Hepatocyte (in vitro differentiated cells): ENCODE measurements at regions not wholly inside any gene's neighbourhood (a gene's known extent, or its start where the extent isn't known, plus 50 kb on each side); places are given as distances from the start of the nearest gene placed in this dataset.
"Not testable (repeated sequence)": the region's sequence is repeated elsewhere in the genome, so short reads cannot be mapped to it uniquely, and the experiment has no call there.

Source experiments
- DNase-seq: peaks from one replicate; pipeline ENCODE4 v3.0.0-alpha.2; 2016; ENCODE audit warnings: low spot score
- H2AFZ ChIP-seq: fragments of 200-600 bp; sonication (generic); 2 replicates; pipeline ENCODE4 v1.6.0; 2016; ENCODE audit warnings: antibody characterized with exemption, mild to moderate bottlenecking
- H3K27ac ChIP-seq: fragments of 200-600 bp; sonication (generic); 2 replicates; pipeline ENCODE4 v1.5.1; 2016; ENCODE audit warnings: mild to moderate bottlenecking
- H3K27me3 ChIP-seq: fragments of 200-600 bp; sonication (generic); 2 replicates; pipeline ENCODE4 v1.6.1; 2016
- H3K36me3 ChIP-seq: fragments of 200-600 bp; sonication (generic); replicated peaks from 2 replicates; pipeline ENCODE4 v1.5.1; 2016; ENCODE audit warnings: low read depth; ENCODE audit not compliant: insufficient read depth
- H3K4me1 ChIP-seq: fragments of 200-600 bp; sonication (generic); 2 replicates; pipeline ENCODE4 v1.5.1; 2016; ENCODE audit warnings: mild to moderate bottlenecking, moderate library complexity; ENCODE audit not compliant: insufficient read depth
- H3K4me2 ChIP-seq: fragments of 200-600 bp; sonication (generic); 2 replicates; pipeline ENCODE4 v1.6.0; 2016
- H3K4me3 ChIP-seq: fragments of 200-600 bp; sonication (generic); 2 replicates; pipeline ENCODE4 v1.5.1; 2016; ENCODE audit warnings: mild to moderate bottlenecking
- H3K79me2 ChIP-seq: fragments of 200-600 bp; sonication (generic); 2 replicates; pipeline ENCODE4 v1.6.0; 2017; ENCODE audit warnings: mild to moderate bottlenecking
- H3K9me2 ChIP-seq: fragments of 200-600 bp; sonication (generic); replicated peaks from 2 replicates; pipeline ENCODE4 v1.6.0; 2017; ENCODE audit warnings: mild to moderate bottlenecking; ENCODE audit not compliant: insufficient read depth
- H3K9me3 ChIP-seq: fragments of 200-600 bp; sonication (generic); 2 replicates; pipeline ENCODE4 v1.5.1; 2016; ENCODE audit warnings: low read depth, mild to moderate bottlenecking
- H4K20me1 ChIP-seq: fragments of 200-600 bp; sonication (generic); 2 replicates; pipeline ENCODE4 v1.6.0; 2016; ENCODE audit warnings: mild to moderate bottlenecking; ENCODE audit not compliant: insufficient read depth, poor library complexity, severe bottlenecking
- EZH2 ChIP-seq: fragments of 200-600 bp; sonication (generic); IDR thresholded peaks from 2 replicates; pipeline ENCODE4 v1.6.1; 2016; ENCODE audit warnings: antibody characterized with exemption, mild to moderate bottlenecking, borderline replicate concordance
- EZH2phosphoT487 ChIP-seq: fragments of 200-600 bp; sonication (generic); IDR thresholded peaks from one replicate; pipeline ENCODE4 v1.6.1; 2018; ENCODE audit warnings: antibody characterized with exemption, mild to moderate bottlenecking, low read depth, moderate library complexity; ENCODE audit not compliant: unreplicated experiment, severe bottlenecking
- WGBS: methylation state at CpG from one replicate; pipeline ENCODE4 v1.1.6; 2016; ENCODE audit warnings: low lambda C conversion rate; ENCODE audit errors: missing lambda C conversion rate; 5-methylcytosine and 5-hydroxymethylcytosine counted together
- TF ChIP-seq, protein P1 (sequence below): fragments of 200-600 bp; sonication (generic); IDR thresholded peaks from 2 replicates; pipeline ENCODE4 v1.5.1; 2016; ENCODE audit warnings: antibody characterized with exemption, mild to moderate bottlenecking; ENCODE audit not compliant: poor library complexity

DNA sequence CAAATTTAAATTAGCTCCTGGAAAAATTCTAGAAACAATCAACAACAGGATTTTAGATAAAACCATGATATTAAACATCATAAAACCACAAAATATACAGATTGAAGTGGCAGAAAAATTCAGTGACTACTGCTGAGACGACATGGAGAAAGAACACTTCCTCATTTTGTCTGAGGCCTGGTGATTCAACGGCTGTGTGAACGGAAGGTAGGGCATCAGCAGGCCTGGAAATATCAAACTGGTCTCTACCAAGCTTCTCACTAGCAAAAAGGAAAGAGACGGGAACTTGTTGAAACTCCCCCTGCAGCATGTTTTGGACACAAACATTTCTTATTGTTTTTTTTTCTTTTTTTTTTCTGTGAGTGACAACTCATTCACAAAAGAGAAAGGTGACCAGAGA lies 58.0 kb upstream of the AHI1 start:
- TF ChIP-seq EZH2 (no peak), EZH2phosphoT487 (no peak)
- TF ChIP-seq, protein P1, sequence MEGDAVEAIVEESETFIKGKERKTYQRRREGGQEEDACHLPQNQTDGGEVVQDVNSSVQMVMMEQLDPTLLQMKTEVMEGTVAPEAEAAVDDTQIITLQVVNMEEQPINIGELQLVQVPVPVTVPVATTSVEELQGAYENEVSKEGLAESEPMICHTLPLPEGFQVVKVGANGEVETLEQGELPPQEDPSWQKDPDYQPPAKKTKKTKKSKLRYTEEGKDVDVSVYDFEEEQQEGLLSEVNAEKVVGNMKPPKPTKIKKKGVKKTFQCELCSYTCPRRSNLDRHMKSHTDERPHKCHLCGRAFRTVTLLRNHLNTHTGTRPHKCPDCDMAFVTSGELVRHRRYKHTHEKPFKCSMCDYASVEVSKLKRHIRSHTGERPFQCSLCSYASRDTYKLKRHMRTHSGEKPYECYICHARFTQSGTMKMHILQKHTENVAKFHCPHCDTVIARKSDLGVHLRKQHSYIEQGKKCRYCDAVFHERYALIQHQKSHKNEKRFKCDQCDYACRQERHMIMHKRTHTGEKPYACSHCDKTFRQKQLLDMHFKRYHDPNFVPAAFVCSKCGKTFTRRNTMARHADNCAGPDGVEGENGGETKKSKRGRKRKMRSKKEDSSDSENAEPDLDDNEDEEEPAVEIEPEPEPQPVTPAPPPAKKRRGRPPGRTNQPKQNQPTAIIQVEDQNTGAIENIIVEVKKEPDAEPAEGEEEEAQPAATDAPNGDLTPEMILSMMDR = no peak
- H3K4me3 ChIP-seq = no peak overlapping the region
- H4K20me1 ChIP-seq = no peaks in the 10 kb centered on the region
- H2AFZ ChIP-seq = no peak overlapping the region
- no peaks in the 10 kb centered on the region for H3K9me3 ChIP-seq
- H3K4me1 ChIP-seq = no peaks in the 10 kb centered on the region
- H3K79me2 ChIP-seq = no peaks in the 10 kb centered on the region
- H3K4me2 ChIP-seq = no peak overlapping the region
- no peak overlapping the region for H3K27ac ChIP-seq
- H3K9me2 ChIP-seq = no peaks in the 10 kb centered on the region
- DNase-seq = no peak
- H3K36me3 ChIP-seq = no peaks in the 10 kb centered on the region
- H3K27me3 ChIP-seq = peaks cover 3% of the 10 kb centered on the region
- whole genome bisulfite sequencing = 77% methylated on average over 4 of the region's 4 CpGs

DNA sequence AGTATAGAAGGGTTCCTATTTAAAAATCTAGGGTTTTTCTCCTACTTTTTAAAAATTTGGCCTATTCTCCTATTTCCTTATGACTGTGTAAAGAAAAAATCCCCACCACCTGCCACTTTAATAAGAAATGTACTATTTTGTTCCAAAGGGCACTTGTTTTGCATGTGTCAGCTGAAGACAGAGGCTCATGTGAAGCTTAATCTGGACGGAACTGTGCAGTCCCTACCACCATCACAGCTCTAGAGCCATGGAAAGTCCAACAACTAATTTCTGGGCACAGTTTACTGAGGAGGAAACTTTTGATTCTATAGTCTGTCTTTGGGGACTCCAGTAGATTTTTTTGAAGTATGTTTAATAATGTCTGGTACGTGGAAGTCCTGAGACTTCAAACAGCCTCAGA lies 60.0 kb upstream of the AHI1 start:
- no peak overlapping the region for H3K27ac ChIP-seq
- H3K9me3 ChIP-seq = no peaks in the 10 kb centered on the region
- DNase-seq = no peak
- no peak overlapping the region for H3K4me2 ChIP-seq
- no peak for TF ChIP-seq EZH2
- H3K4me1 ChIP-seq = no peaks in the 10 kb centered on the region
- H3K79me2 ChIP-seq = no peaks in the 10 kb centered on the region
- H2AFZ ChIP-seq = no peak overlapping the region
- H3K4me3 ChIP-seq = no peak overlapping the region
- H3K9me2 ChIP-seq = no peaks in the 10 kb centered on the region
- no peaks in the 10 kb centered on the region for H3K36me3 ChIP-seq
- peaks cover 2% of the 10 kb centered on the region for H3K27me3 ChIP-seq
- no peaks in the 10 kb centered on the region for H4K20me1 ChIP-seq
- 96% methylated on average over 2 of the region's 2 CpGs for WGBS

DNA sequence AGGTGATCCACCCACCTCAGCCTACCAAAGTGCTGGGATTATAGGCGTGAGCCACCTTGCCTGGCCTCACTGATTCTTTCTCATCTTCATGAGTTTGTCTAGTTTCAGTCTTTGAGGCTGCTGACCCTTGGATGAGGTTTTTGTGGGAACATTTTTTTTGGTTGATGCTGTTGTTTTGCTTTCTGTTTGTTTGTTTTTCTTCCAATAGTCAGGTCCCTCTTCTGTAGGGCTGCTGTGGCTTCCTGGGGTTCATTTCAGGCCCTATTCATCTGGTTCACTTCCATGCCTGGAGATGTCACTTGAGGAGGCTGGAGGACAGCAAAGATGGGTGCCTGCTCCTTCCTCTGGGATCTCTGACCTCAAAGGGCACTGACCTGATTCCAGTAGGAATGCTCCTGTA lies 68.1 kb upstream of the AHI1 start:
- H3K79me2 ChIP-seq, H2AFZ ChIP-seq, H3K27me3 ChIP-seq, H3K36me3 ChIP-seq, H3K4me3 ChIP-seq, H3K27ac ChIP-seq, H3K9me3 ChIP-seq, H3K4me2 ChIP-seq, H4K20me1 ChIP-seq, H3K4me1 ChIP-seq, DNase-seq, H3K9me2 ChIP-seq: not testable (repeated sequence)
- 95% methylated on average over 1 of the region's 1 CpG for WGBS

DNA sequence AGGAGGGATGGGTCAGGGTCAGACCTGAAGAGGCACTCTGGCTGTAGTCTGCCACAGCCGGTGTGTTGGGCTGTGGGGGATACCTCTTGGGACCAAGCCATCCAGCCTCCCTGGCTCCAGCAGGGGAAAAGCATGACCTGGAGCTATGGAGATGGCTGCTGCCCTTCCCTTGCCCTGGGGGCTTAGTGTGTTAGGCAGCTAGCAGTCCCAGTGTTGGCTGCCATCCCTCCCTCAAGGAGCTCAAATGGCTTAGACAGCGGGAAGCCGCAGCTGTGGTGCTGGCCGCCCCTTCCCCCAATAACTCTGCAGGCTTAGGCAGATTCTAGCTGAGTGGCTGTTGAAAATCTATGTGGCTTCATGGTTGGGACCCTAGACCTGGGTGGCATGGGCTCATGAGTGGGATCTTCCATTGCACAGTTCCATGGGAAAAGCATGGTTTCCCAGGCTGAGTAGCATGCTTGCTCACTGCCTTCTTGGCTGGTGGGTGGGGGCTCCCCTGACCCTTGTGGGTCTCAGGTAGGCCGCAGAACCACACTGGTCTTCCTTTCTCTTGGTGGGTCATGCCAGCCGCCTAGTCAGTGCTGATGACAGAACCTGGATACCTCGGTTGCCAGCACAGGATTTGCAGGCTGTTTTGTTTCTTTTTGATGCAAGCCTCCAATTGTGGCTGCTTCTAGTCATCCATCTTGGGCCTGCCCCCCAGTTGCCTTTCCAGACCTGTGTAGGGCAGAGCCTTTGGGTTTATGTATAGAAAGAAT lies 69.0 kb upstream of the AHI1 start:
- Histone ChIP-seq H3K36me3 (no peaks in the 10 kb centered on the region), H3K79me2 (no peaks in the 10 kb centered on the region), H3K9me3 (no peaks in the 10 kb centered on the region), H3K4me3 (no peak overlapping the region), H4K20me1 (no peaks in the 10 kb centered on the region), H3K4me2 (no peak overlapping the region), H3K27me3 (no peaks in the 10 kb centered on the region), H2AFZ (no peak overlapping the region), H3K4me1 (no peaks in the 10 kb centered on the region), H3K9me2 (no peaks in the 10 kb centered on the region), H3K27ac (no peak overlapping the region)
- TF ChIP-seq EZH2phosphoT487 (no peak), EZH2 (no peak)
- TF ChIP-seq, protein P1 = no peak
- 92% methylated on average over 7 of the region's 7 CpGs for WGBS
- no peak for DNase-seq
